ENCODE measurements at regions not wholly inside any gene's neighbourhood (a gene's known extent, or its start where the extent isn't known, plus 50 kb on each side); places are given as distances from the start of the nearest gene placed in this dataset.

DNA sequence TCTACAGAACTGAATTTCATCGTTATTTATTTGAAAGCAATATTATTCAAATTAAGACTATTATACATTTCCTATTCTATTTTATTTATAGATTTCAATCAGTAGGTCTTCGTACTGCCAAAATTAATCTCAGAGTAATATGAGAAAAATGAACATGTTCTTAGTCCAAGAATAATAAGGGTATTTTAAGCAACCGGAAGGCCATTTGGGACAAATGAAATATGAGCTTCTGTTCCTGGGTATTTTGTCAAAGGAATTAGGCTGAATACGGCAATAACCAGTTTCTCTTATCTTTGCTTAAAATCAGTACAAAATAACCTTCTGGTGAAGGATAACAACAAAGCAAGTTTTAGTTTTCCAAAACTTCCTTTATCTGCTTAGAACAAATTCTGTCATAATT, 410.3 kb upstream of the PRR16 start:
- Histone ChIP-seq H3K36me3 (ENCODE audit: control insufficient read depth, low read length) (no peaks in the 10 kb centered on the region), H3K4me2 (ENCODE audit: low read length) (no peak overlapping the region), H3K9me3 (ENCODE audit: control insufficient read depth, insufficient read depth, low read length) (no peaks in the 10 kb centered on the region), H3K27me3 (ENCODE audit: control insufficient read depth, low read length) (no peaks in the 10 kb centered on the region), H3K4me1 (ENCODE audit: control insufficient read depth, low read length) (no peaks in the 10 kb centered on the region), H3K9me2 (replicated peaks; ENCODE audit: control insufficient read depth, low read length) (no peaks in the 10 kb centered on the region), H3K79me2 (ENCODE audit: control insufficient read depth, low read length) (no peaks in the 10 kb centered on the region), H3K27ac (ENCODE audit: low read depth, low read length) (no peak overlapping the region), H3F3A (ENCODE audit: control insufficient read depth, insufficient read depth) (peaks cover under 1% of the 10 kb centered on the region; the same call in 1 of the 2 replicates), H4K20me1 (ENCODE audit: control insufficient read depth, insufficient read depth, low read depth, low read length) (no peaks in the 10 kb centered on the region), H3K4me3 (ENCODE audit: low read length) (no peak overlapping the region)
- TF ChIP-seq, protein P1, sequence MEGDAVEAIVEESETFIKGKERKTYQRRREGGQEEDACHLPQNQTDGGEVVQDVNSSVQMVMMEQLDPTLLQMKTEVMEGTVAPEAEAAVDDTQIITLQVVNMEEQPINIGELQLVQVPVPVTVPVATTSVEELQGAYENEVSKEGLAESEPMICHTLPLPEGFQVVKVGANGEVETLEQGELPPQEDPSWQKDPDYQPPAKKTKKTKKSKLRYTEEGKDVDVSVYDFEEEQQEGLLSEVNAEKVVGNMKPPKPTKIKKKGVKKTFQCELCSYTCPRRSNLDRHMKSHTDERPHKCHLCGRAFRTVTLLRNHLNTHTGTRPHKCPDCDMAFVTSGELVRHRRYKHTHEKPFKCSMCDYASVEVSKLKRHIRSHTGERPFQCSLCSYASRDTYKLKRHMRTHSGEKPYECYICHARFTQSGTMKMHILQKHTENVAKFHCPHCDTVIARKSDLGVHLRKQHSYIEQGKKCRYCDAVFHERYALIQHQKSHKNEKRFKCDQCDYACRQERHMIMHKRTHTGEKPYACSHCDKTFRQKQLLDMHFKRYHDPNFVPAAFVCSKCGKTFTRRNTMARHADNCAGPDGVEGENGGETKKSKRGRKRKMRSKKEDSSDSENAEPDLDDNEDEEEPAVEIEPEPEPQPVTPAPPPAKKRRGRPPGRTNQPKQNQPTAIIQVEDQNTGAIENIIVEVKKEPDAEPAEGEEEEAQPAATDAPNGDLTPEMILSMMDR (IDR thresholded peaks at IDR 0.05; ENCODE audit: low read depth, low read length, poor library complexity, severe bottlenecking): no peak
- TF ChIP-seq EZH2phosphoT487 (IDR thresholded peaks at IDR 0.05; ENCODE audit: borderline replicate concordance, low read length): no peak

DNA sequence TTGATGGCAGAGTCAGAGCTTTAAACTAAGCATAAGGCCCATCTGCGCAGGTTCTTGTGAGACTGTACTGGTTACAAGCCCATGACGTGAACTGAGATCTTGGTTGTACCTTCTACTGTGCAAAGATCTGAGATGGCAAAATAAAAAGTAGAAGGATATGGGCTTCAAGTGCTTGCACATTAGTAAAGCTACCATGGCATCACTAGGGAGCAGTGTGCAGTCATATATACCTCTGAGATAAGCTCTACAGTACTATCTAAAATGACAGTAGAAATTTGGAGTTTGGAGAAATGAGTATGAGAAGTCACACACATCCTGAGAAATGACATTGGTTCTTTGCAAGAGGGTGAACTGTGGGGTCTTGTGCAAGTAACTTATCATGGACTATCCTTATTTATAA, 408.2 kb upstream of the PRR16 start:
- Histone ChIP-seq H3K27me3 (ENCODE audit: control insufficient read depth, low read length) (no peaks in the 10 kb centered on the region), H3K9me3 (ENCODE audit: control insufficient read depth, insufficient read depth, low read length) (no peaks in the 10 kb centered on the region)
- TF ChIP-seq, protein P1 (IDR thresholded peaks at IDR 0.05; ENCODE audit: low read depth, low read length, poor library complexity, severe bottlenecking): no peak
- no peak for TF ChIP-seq EZH2phosphoT487 (IDR thresholded peaks at IDR 0.05; ENCODE audit: borderline replicate concordance, low read length)

DNA sequence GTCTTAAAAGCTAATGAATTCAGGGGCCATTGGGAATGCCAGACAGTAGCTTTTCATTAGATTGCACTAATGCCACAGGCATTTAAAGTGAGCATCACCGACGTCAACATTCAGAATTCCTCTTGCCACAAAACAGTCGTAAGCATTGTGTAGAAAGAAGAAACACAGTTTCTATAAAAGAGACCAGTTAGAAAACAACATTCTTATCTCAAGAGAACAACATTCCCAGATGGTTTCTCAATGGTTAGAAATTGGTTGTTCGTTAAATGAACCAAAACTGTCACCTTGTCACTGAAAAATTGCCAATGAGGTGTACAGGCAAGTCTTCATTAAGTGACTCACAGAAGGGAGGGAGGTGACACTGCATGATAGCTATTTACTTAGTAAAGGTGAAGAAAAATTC, 401.6 kb upstream of the PRR16 start:
- no peaks in the 10 kb centered on the region for H3K79me2 ChIP-seq (ENCODE audit: control insufficient read depth, low read length)
- no peaks in the 10 kb centered on the region for H3K36me3 ChIP-seq (ENCODE audit: control insufficient read depth, low read length)
- TF ChIP-seq, protein P1 (IDR thresholded peaks at IDR 0.05; ENCODE audit: low read depth, low read length, poor library complexity, severe bottlenecking): no peak
- TF ChIP-seq EZH2phosphoT487 (IDR thresholded peaks at IDR 0.05; ENCODE audit: borderline replicate concordance, low read length): no peak
- H3K27ac ChIP-seq (ENCODE audit: low read depth, low read length): no peak overlapping the region
- H3K9me2 ChIP-seq (replicated peaks; ENCODE audit: control insufficient read depth, low read length): no peaks in the 10 kb centered on the region
- H3F3A ChIP-seq (ENCODE audit: control insufficient read depth, insufficient read depth): no peaks in the 10 kb centered on the region
- no peaks in the 10 kb centered on the region for H3K4me1 ChIP-seq (ENCODE audit: control insufficient read depth, low read length)
- H3K27me3 ChIP-seq (ENCODE audit: control insufficient read depth, low read length): no peaks in the 10 kb centered on the region
- H4K20me1 ChIP-seq (ENCODE audit: control insufficient read depth, insufficient read depth, low read depth, low read length): no peaks in the 10 kb centered on the region
- H3K4me2 ChIP-seq (ENCODE audit: low read length): no peak overlapping the region
- no peak overlapping the region for H3K4me3 ChIP-seq (ENCODE audit: low read length)
- H3K9me3 ChIP-seq (ENCODE audit: control insufficient read depth, insufficient read depth, low read length): no peaks in the 10 kb centered on the region

More for the DNA sequence above, 408.2 kb upstream of the PRR16 start:
- H3K4me1 ChIP-seq (ENCODE audit: control insufficient read depth, low read length): no peaks in the 10 kb centered on the region
- H4K20me1 ChIP-seq (ENCODE audit: control insufficient read depth, insufficient read depth, low read depth, low read length): no peaks in the 10 kb centered on the region
- no peak overlapping the region for H3K4me2 ChIP-seq (ENCODE audit: low read length)
- H3K27ac ChIP-seq (ENCODE audit: low read depth, low read length): no peak overlapping the region
- no peaks in the 10 kb centered on the region for H3K79me2 ChIP-seq (ENCODE audit: control insufficient read depth, low read length)
- H3K36me3 ChIP-seq (ENCODE audit: control insufficient read depth, low read length): no peaks in the 10 kb centered on the region
- no peak overlapping the region for H3K4me3 ChIP-seq (ENCODE audit: low read length)
- no peaks in the 10 kb centered on the region for H3K9me2 ChIP-seq (replicated peaks; ENCODE audit: control insufficient read depth, low read length)
- H3F3A ChIP-seq (ENCODE audit: control insufficient read depth, insufficient read depth): no peaks in the 10 kb centered on the region

Measured in DOHH2 (cell line).